Breast epithelium (tissue), 3 donors: ENCODE measurements at regions not wholly inside any gene's neighbourhood (a gene's known extent, or its start where the extent isn't known, plus 50 kb on each side); places are given as distances from the start of the nearest gene placed in this dataset.

ENCODE experiments used
- CTCF ChIP-seq, 3 donors: fragments of 450-650 bp; IDR thresholded peaks; one replicate each; pipeline ENCODE4 v1.5.1; 2016 to 2017; ENCODE audit warnings: antibody characterized with exemption in 3 of 3, mild to moderate bottlenecking in 3 of 3, moderate library complexity in 3 of 3
- POLR2A ChIP-seq: fragments of 450-650 bp; IDR thresholded peaks from one replicate; pipeline ENCODE4 v1.6.1; 2016; ENCODE audit warnings: antibody characterized with exemption, mild to moderate bottlenecking, moderate library complexity
- POLR2AphosphoS5 ChIP-seq, 3 donors: sonication (generic); formaldehyde crosslinking; IDR thresholded peaks; one replicate each; pipeline ENCODE4 v1.6.1; 2017; ENCODE audit warnings: antibody characterized with exemption in 3 of 3

- TF ChIP-seq CTCF (IDR thresholded peaks at IDR 0.05) (no peak), POLR2AphosphoS5 (IDR thresholded peaks at IDR 0.05) (no peak), POLR2A (no peak)
Measured at GRCh38 chr11:81420668-81421250, 1312.9 kb downstream of the FAM181B start.
